ENCODE measurements at regions not wholly inside any gene's neighbourhood (a gene's known extent, or its start where the extent isn't known, plus 50 kb on each side); places are given as distances from the start of the nearest gene placed in this dataset.

DNA sequence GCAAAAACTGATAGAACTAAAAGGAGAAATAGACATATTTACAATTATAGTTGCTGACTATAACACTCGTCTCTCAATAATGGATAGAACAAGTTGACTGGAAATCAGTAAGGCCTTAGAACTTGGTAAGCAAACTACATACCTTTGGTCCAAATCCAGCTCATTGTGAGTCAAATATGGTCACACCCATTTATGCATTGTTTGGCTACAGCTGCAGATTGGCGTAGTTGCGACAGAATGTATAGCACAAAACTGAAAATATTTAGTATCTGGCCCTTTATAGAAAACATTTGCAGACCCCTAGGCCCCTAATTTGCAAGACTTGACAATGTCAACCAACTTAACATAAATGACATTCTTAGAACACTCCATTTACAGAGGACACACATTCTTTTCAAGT lies 103.6 kb upstream of the EGR2 start:
- H3K4me3 ChIP-seq (ENCODE audit: low read depth, low read length) = no peak overlapping the region
- TF ChIP-seq, protein P1, sequence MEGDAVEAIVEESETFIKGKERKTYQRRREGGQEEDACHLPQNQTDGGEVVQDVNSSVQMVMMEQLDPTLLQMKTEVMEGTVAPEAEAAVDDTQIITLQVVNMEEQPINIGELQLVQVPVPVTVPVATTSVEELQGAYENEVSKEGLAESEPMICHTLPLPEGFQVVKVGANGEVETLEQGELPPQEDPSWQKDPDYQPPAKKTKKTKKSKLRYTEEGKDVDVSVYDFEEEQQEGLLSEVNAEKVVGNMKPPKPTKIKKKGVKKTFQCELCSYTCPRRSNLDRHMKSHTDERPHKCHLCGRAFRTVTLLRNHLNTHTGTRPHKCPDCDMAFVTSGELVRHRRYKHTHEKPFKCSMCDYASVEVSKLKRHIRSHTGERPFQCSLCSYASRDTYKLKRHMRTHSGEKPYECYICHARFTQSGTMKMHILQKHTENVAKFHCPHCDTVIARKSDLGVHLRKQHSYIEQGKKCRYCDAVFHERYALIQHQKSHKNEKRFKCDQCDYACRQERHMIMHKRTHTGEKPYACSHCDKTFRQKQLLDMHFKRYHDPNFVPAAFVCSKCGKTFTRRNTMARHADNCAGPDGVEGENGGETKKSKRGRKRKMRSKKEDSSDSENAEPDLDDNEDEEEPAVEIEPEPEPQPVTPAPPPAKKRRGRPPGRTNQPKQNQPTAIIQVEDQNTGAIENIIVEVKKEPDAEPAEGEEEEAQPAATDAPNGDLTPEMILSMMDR (conservative IDR thresholded peaks at IDR 0.05; ENCODE audit: low read depth, low read length) = no peak
- DNase-seq (ENCODE audit: low read depth) = no peak

- TF ChIP-seq, protein P1 (conservative IDR thresholded peaks at IDR 0.05; ENCODE audit: low read depth, low read length) = no peak
- H3K4me3 ChIP-seq (ENCODE audit: low read depth, low read length) = no peak overlapping the region
- DNase-seq (ENCODE audit: low read depth) = no peak
Observed at GRCh38 chr10:62917475-62918238, 101.5 kb upstream of the EGR2 start.

GRCh38 chr10:62916141-62916603 lies 100.0 kb upstream of the EGR2 start:
- DNase-seq (ENCODE audit: low read depth) = peak; percentile 33
- no peak overlapping the region for H3K4me3 ChIP-seq (ENCODE audit: low read depth, low read length)
- TF ChIP-seq, protein P1 (conservative IDR thresholded peaks at IDR 0.05; ENCODE audit: low read depth, low read length) = no peak

DNA sequence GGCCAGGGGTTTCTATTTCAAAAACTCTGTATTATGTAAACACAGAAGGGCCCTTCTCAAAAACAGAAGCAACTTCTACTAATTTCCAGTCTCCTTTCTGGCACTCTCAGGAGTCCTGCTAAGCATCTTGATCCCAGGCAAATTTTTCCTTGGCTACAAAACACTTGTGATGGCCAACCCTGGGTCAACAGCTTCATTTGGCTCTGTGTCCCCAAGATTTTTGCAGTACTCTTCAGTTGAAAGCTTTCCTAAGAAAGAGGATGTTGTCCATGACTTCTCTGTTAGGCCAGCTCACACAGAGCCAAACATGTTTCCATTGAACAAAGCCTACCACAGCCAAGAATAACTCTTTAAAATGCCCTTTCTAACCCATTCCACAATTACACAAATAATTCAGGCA lies 99.0 kb upstream of the EGR2 start:
- DNase-seq (ENCODE audit: low read depth) = no peak
- TF ChIP-seq, protein P1 (conservative IDR thresholded peaks at IDR 0.05; ENCODE audit: low read depth, low read length) = no peak
- H3K4me3 ChIP-seq (ENCODE audit: low read depth, low read length) = no peak overlapping the region

GRCh38 chr10:62912086-62912485 lies 95.9 kb upstream of the EGR2 start:
- no peak for DNase-seq (ENCODE audit: low read depth)
- TF ChIP-seq, protein P1 (conservative IDR thresholded peaks at IDR 0.05; ENCODE audit: low read depth, low read length) = no peak
- H3K4me3 ChIP-seq (ENCODE audit: low read depth, low read length) = no peak overlapping the region

DNA sequence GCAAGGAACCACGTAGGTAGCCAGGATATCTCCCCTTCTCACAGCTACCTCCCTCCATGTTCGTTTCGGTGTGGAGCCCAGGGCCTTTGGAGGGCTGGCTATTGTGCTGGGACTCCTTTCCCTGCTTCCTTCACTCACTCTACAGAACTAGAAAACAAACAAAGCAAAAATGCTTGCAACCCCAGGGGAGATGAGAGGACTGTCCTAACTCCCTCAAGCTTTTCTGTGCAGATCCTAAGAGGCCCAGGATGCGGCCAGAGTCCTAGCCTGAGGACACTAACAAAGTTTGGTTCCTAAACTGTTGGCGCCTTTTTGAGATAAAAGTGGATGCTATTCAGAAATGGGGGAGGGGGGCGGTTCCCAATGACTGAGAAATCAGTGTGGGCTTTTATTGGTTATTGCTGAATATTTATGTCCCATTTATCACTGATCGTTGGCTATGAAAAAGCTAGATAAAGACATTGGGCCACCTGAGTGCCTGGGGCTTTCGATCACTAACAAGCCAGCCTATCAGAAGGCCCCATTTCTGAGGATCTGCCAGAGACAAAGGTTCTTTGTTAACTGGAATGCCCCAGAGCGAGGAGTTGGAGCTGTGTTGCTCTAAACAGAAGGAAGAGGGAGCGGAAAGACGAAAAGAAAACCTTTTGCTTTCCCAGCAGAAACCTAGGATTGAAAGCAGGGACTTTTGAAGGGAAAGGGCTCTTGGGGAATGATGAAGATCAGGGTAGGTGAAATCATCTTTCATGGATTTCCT lies 95.2 kb upstream of the EGR2 start:
- TF ChIP-seq, protein P1 (conservative IDR thresholded peaks at IDR 0.05; ENCODE audit: low read depth, low read length) = no peak
- no peak overlapping the region for H3K4me3 ChIP-seq (ENCODE audit: low read depth, low read length)
- no peak for DNase-seq (ENCODE audit: low read depth)
